Activated naive CD8-positive, alpha-beta T cell treated with anti-CD3 and anti-CD28 coated beads, Interleukin-2, amount 50 U/mL, for 24 hours (primary cell): ENCODE measurements at regions not wholly inside any gene's neighbourhood (a gene's known extent, or its start where the extent isn't known, plus 50 kb on each side); places are given as distances from the start of the nearest gene placed in this dataset.

ENCODE experiments used
- ATAC-seq: fragments of 150-1000 bp; cut with Tn5 transposase; one replicate; pipeline ENCODE4 v1.10.0; 2021
- DNase-seq: peaks from one replicate; pipeline ENCODE4 v3.0.0; 2021
- H3K27ac Mint-ChIP-seq: one replicate; pipeline ENCODE4 v1.8.0; 2021; ENCODE audit warnings: mild to moderate bottlenecking, mixed read lengths
- H3K27me3 Mint-ChIP-seq: one replicate; pipeline ENCODE4 v1.8.0; 2021; ENCODE audit warnings: mixed read lengths
- H3K36me3 Mint-ChIP-seq: one replicate; pipeline ENCODE4 v1.8.0; 2021; ENCODE audit warnings: low read depth, mixed read lengths
- H3K4me1 Mint-ChIP-seq: one replicate; pipeline ENCODE4 v1.8.0; 2021; ENCODE audit warnings: mixed read lengths
- H3K4me3 Mint-ChIP-seq: one replicate; pipeline ENCODE4 v1.8.0; 2021; ENCODE audit warnings: mild to moderate bottlenecking, moderate library complexity, mixed read lengths
- H3K9me3 Mint-ChIP-seq: one replicate; pipeline ENCODE4 v1.8.0; 2021; ENCODE audit warnings: mixed read lengths

- no peak overlapping the region for H3K27ac Mint-ChIP-seq
- H3K27me3 Mint-ChIP-seq = no peaks in the 10 kb centered on the region
- no peak overlapping the region for H3K4me3 Mint-ChIP-seq
- H3K36me3 Mint-ChIP-seq = no peaks in the 10 kb centered on the region
- H3K4me1 Mint-ChIP-seq = no peaks in the 10 kb centered on the region
- H3K9me3 Mint-ChIP-seq = peaks cover 11% of the 10 kb centered on the region
- ATAC-seq (no peak), DNase-seq (no peak)
Observed at GRCh38 chr13:54185101-54185500, 1156.5 kb downstream of the OLFM4 start.

- H3K36me3 Mint-ChIP-seq = no peaks in the 10 kb centered on the region
- H3K4me3 Mint-ChIP-seq = no peak overlapping the region
- no peaks in the 10 kb centered on the region for H3K4me1 Mint-ChIP-seq
- no peaks in the 10 kb centered on the region for H3K27me3 Mint-ChIP-seq
- H3K27ac Mint-ChIP-seq = no peak overlapping the region
- H3K9me3 Mint-ChIP-seq = peaks cover 18% of the 10 kb centered on the region
- ATAC-seq = no peak
- no peak for DNase-seq
Observed at GRCh38 chr13:54185785-54186184, 1157.2 kb downstream of the OLFM4 start.

GRCh38 chr13:54187461-54187860 is 1158.8 kb downstream of the OLFM4 start:
- H3K4me1 Mint-ChIP-seq = no peaks in the 10 kb centered on the region
- H3K36me3 Mint-ChIP-seq = no peaks in the 10 kb centered on the region
- peaks cover 23% of the 10 kb centered on the region for H3K9me3 Mint-ChIP-seq
- H3K4me3 Mint-ChIP-seq = no peak overlapping the region
- DNase-seq (no peak), ATAC-seq (no peak)
- H3K27me3 Mint-ChIP-seq = no peaks in the 10 kb centered on the region
- no peak overlapping the region for H3K27ac Mint-ChIP-seq

GRCh38 chr13:54194233-54195024 is 1165.8 kb downstream of the OLFM4 start:
- no peak overlapping the region for H3K27ac Mint-ChIP-seq
- H3K27me3 Mint-ChIP-seq = no peaks in the 10 kb centered on the region
- DNase-seq (no peak), ATAC-seq (no peak)
- no peaks in the 10 kb centered on the region for H3K36me3 Mint-ChIP-seq
- no peak overlapping the region for H3K4me3 Mint-ChIP-seq
- H3K9me3 Mint-ChIP-seq = peaks cover 29% of the 10 kb centered on the region
- no peaks in the 10 kb centered on the region for H3K4me1 Mint-ChIP-seq

GRCh38 chr13:54196684-54197083 is 1168.1 kb downstream of the OLFM4 start:
- no peak for DNase-seq
- H3K27me3 Mint-ChIP-seq = no peaks in the 10 kb centered on the region
- H3K4me1 Mint-ChIP-seq = no peaks in the 10 kb centered on the region
- H3K4me3 Mint-ChIP-seq = no peak overlapping the region
- H3K9me3 Mint-ChIP-seq = peaks cover 14% of the 10 kb centered on the region
- no peaks in the 10 kb centered on the region for H3K36me3 Mint-ChIP-seq
- no peak overlapping the region for H3K27ac Mint-ChIP-seq
- no peak for ATAC-seq

GRCh38 chr13:54198911-54199310 is 1170.3 kb downstream of the OLFM4 start:
- H3K27me3 Mint-ChIP-seq = no peaks in the 10 kb centered on the region
- ATAC-seq = no peak
- DNase-seq = no peak
- no peaks in the 10 kb centered on the region for H3K4me1 Mint-ChIP-seq
- no peak overlapping the region for H3K4me3 Mint-ChIP-seq
- H3K9me3 Mint-ChIP-seq = peaks cover 10% of the 10 kb centered on the region
- no peak overlapping the region for H3K27ac Mint-ChIP-seq
- no peaks in the 10 kb centered on the region for H3K36me3 Mint-ChIP-seq

- Mint-ChIP-seq H3K27ac (no peak overlapping the region), H3K9me3 (peaks cover 15% of the 10 kb centered on the region), H3K4me1 (no peaks in the 10 kb centered on the region), H3K36me3 (no peaks in the 10 kb centered on the region), H3K27me3 (no peaks in the 10 kb centered on the region), H3K4me3 (no peak overlapping the region)
- no peak for ATAC-seq
- no peak for DNase-seq
Observed at GRCh38 chr13:54206626-54207025, 1178.0 kb downstream of the OLFM4 start.

GRCh38 chr13:54210397-54211049 is 1181.9 kb downstream of the OLFM4 start:
- Mint-ChIP-seq H3K9me3 (peaks cover 23% of the 10 kb centered on the region), H3K4me3 (no peak overlapping the region), H3K4me1 (no peaks in the 10 kb centered on the region), H3K27me3 (no peaks in the 10 kb centered on the region), H3K36me3 (no peaks in the 10 kb centered on the region), H3K27ac (no peak overlapping the region)
- DNase-seq (no peak), ATAC-seq (no peak)

GRCh38 chr13:54216221-54216620 is 1187.6 kb downstream of the OLFM4 start:
- DNase-seq = no peak
- Mint-ChIP-seq H3K36me3 (no peaks in the 10 kb centered on the region), H3K27me3 (no peaks in the 10 kb centered on the region), H3K4me1 (no peaks in the 10 kb centered on the region), H3K27ac (no peak overlapping the region), H3K4me3 (no peak overlapping the region), H3K9me3 (peaks cover 26% of the 10 kb centered on the region)
- no peak for ATAC-seq

- no peak overlapping the region for H3K27ac Mint-ChIP-seq
Observed at GRCh38 chr13:54226876-54227275, 1198.3 kb downstream of the OLFM4 start.

GRCh38 chr13:54232700-54233099 is 1204.1 kb downstream of the OLFM4 start:
- Mint-ChIP-seq H3K9me3 (peaks cover 7% of the 10 kb centered on the region), H3K27ac (no peak overlapping the region), H3K36me3 (no peaks in the 10 kb centered on the region), H3K4me3 (no peak overlapping the region), H3K4me1 (no peaks in the 10 kb centered on the region), H3K27me3 (no peaks in the 10 kb centered on the region)
- DNase-seq (no peak), ATAC-seq (no peak)

More at GRCh38 chr13:54226876-54227275, 1198.3 kb downstream of the OLFM4 start:
- H3K9me3 Mint-ChIP-seq = peaks cover 25% of the 10 kb centered on the region
- ATAC-seq (no peak), DNase-seq (no peak)
- H3K27me3 Mint-ChIP-seq = no peaks in the 10 kb centered on the region
- no peak overlapping the region for H3K4me3 Mint-ChIP-seq
- H3K36me3 Mint-ChIP-seq = no peaks in the 10 kb centered on the region
- no peaks in the 10 kb centered on the region for H3K4me1 Mint-ChIP-seq

GRCh38 chr13:54234607-54235006 is 1206.0 kb downstream of the OLFM4 start:
- H3K4me3 Mint-ChIP-seq = no peak overlapping the region
- H3K4me1 Mint-ChIP-seq = no peaks in the 10 kb centered on the region
- ATAC-seq (no peak), DNase-seq (no peak)
- H3K36me3 Mint-ChIP-seq = no peaks in the 10 kb centered on the region
- no peak overlapping the region for H3K27ac Mint-ChIP-seq
- H3K9me3 Mint-ChIP-seq = peaks cover 7% of the 10 kb centered on the region
- H3K27me3 Mint-ChIP-seq = no peaks in the 10 kb centered on the region

GRCh38 chr13:54241719-54242118 is 1213.1 kb downstream of the OLFM4 start:
- no peaks in the 10 kb centered on the region for H3K4me1 Mint-ChIP-seq
- no peaks in the 10 kb centered on the region for H3K36me3 Mint-ChIP-seq
- no peaks in the 10 kb centered on the region for H3K9me3 Mint-ChIP-seq
- H3K4me3 Mint-ChIP-seq = no peak overlapping the region
- DNase-seq = no peak
- H3K27ac Mint-ChIP-seq = no peak overlapping the region
- ATAC-seq = no peak
- H3K27me3 Mint-ChIP-seq = no peaks in the 10 kb centered on the region

GRCh38 chr13:54248306-54248705 is 1219.7 kb downstream of the OLFM4 start:
- ATAC-seq (no peak), DNase-seq (no peak)
- peaks cover 22% of the 10 kb centered on the region for H3K9me3 Mint-ChIP-seq
- no peak overlapping the region for H3K27ac Mint-ChIP-seq
- H3K4me3 Mint-ChIP-seq = no peak overlapping the region
- H3K36me3 Mint-ChIP-seq = no peaks in the 10 kb centered on the region
- no peaks in the 10 kb centered on the region for H3K4me1 Mint-ChIP-seq
- no peaks in the 10 kb centered on the region for H3K27me3 Mint-ChIP-seq

- no peak for ATAC-seq
- H3K27ac Mint-ChIP-seq = no peak overlapping the region
- H3K36me3 Mint-ChIP-seq = no peaks in the 10 kb centered on the region
- H3K4me3 Mint-ChIP-seq = no peak overlapping the region
- no peaks in the 10 kb centered on the region for H3K27me3 Mint-ChIP-seq
- H3K9me3 Mint-ChIP-seq = peaks cover 10% of the 10 kb centered on the region
- no peak for DNase-seq
- no peaks in the 10 kb centered on the region for H3K4me1 Mint-ChIP-seq
Observed at GRCh38 chr13:54261856-54262255, 1233.2 kb downstream of the OLFM4 start.
